DND-41 (cell line): ENCODE measurements at regions not wholly inside any gene's neighbourhood (a gene's known extent, or its start where the extent isn't known, plus 50 kb on each side); places are given as distances from the start of the nearest gene placed in this dataset.

ENCODE experiments used
- CTCF ChIP-seq: IDR thresholded peaks from 2 replicates; pipeline ENCODE4 v1.5.1; 2012; ENCODE audit warnings: borderline replicate concordance, low read length, moderate library complexity, mild to moderate bottlenecking; ENCODE audit not compliant: poor library complexity, severe bottlenecking; ENCODE audit errors: extremely low read depth
- EZH2 ChIP-seq: IDR thresholded peaks from 3 replicates; pipeline ENCODE4 v1.6.1; 2012; ENCODE audit warnings: borderline replicate concordance, low read depth, mild to moderate bottlenecking, moderate library complexity, low read length, inconsistent platforms; ENCODE audit not compliant: severe bottlenecking

GRCh38 chr1:29802181-29803068 is 566.1 kb downstream of the PTPRU start:
- TF ChIP-seq CTCF (no peak), EZH2 (no peak)
